HG02840 (cell line): ENCODE measurements at regions not wholly inside any gene's neighbourhood (a gene's known extent, or its start where the extent isn't known, plus 50 kb on each side); places are given as distances from the start of the nearest gene placed in this dataset.
"Not testable (repeated sequence)": the region's sequence is repeated elsewhere in the genome, so short reads cannot be mapped to it uniquely, and the experiment has no call there.

Experiments used
- ATAC-seq: cut with Tn5 transposase; IDR thresholded peaks from one replicate; pipeline ENCODE4 v1.9.1; 2021; ENCODE audit warnings: mild to moderate bottlenecking, moderate library complexity, moderate number of reproducible peaks; ENCODE audit not compliant: unreplicated experiment, low FRiP score

GRCh38 chr2:34703292-34703691 lies 1104.2 kb upstream of the FAM98A start:
- ATAC-seq = no peak

- not testable (repeated sequence) for ATAC-seq
Observed at GRCh38 chr2:34702391-34702790, 1103.3 kb upstream of the FAM98A start.

- not testable (repeated sequence) for ATAC-seq
Observed at GRCh38 chr2:34677591-34677990, 1078.5 kb upstream of the FAM98A start.

GRCh38 chr2:34677119-34677531 lies 1078.0 kb upstream of the FAM98A start:
- ATAC-seq = not testable (repeated sequence)

- no peak for ATAC-seq
Observed at GRCh38 chr2:34670482-34670881, 1071.4 kb upstream of the FAM98A start.

GRCh38 chr2:34666821-34667220 lies 1067.7 kb upstream of the FAM98A start:
- ATAC-seq = no peak

- no peak for ATAC-seq
Observed at GRCh38 chr2:34664266-34664665, 1065.2 kb upstream of the FAM98A start.

GRCh38 chr2:34663314-34663713 lies 1064.2 kb upstream of the FAM98A start:
- ATAC-seq = no peak

- no peak for ATAC-seq
Observed at GRCh38 chr2:34660741-34661140, 1061.6 kb upstream of the FAM98A start.

- ATAC-seq = no peak
Observed at GRCh38 chr2:34656632-34657031, 1057.5 kb upstream of the FAM98A start.

- no peak for ATAC-seq
Observed at GRCh38 chr2:34652636-34653035, 1053.5 kb upstream of the FAM98A start.

GRCh38 chr2:34646901-34647300 lies 1047.8 kb upstream of the FAM98A start:
- no peak for ATAC-seq

GRCh38 chr2:34632327-34632726 lies 1033.2 kb upstream of the FAM98A start:
- no peak for ATAC-seq

GRCh38 chr2:34627003-34627402 lies 1027.9 kb upstream of the FAM98A start:
- ATAC-seq = no peak

GRCh38 chr2:34604164-34604563 lies 1005.1 kb upstream of the FAM98A start:
- ATAC-seq = no peak

GRCh38 chr2:34602262-34602661 lies 1003.2 kb upstream of the FAM98A start:
- ATAC-seq = no peak

- ATAC-seq = no peak
Observed at GRCh38 chr2:34601561-34601960, 1002.5 kb upstream of the FAM98A start.

GRCh38 chr2:34578641-34579040 lies 979.5 kb upstream of the FAM98A start:
- no peak for ATAC-seq

- no peak for ATAC-seq
Observed at GRCh38 chr2:34570266-34570872, 971.3 kb upstream of the FAM98A start.

GRCh38 chr2:34567128-34567527 lies 968.0 kb upstream of the FAM98A start:
- no peak for ATAC-seq

- no peak for ATAC-seq
Observed at GRCh38 chr2:34552337-34552736, 953.2 kb upstream of the FAM98A start.

GRCh38 chr2:34549710-34550345 lies 950.7 kb upstream of the FAM98A start:
- no peak for ATAC-seq
